ENCODE measurements at regions not wholly inside any gene's neighbourhood (a gene's known extent, or its start where the extent isn't known, plus 50 kb on each side); places are given as distances from the start of the nearest gene placed in this dataset.

DNA sequence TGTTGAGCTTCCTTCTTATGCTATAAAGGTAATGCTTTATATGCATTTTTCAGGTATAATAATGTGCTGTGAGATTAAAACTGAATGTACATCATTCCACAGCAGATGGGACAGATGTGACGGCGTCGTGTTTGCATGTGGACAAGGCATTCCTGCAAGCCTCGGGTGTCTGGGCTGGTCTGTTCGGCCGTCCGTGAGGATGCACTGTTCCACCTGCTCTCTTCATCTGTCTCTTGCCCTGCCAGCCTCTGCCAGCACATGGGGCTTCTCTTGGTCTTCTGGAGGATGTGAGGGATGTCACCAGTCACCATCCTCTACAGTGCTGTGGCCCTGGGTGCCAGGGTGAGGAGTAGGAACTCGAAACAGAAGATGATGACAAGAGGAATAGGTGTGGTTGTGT lies 223.2 kb downstream of the ERMARD start:
- TF ChIP-seq POLR2AphosphoS5 (IDR thresholded peaks at IDR 0.05; ENCODE audit: low read depth, low read length) = no peak
- no peak for TF ChIP-seq TAF1 (IDR thresholded peaks at IDR 0.05; ENCODE audit: borderline replicate concordance, insufficient read depth, low read length)
- TF ChIP-seq, protein P1, sequence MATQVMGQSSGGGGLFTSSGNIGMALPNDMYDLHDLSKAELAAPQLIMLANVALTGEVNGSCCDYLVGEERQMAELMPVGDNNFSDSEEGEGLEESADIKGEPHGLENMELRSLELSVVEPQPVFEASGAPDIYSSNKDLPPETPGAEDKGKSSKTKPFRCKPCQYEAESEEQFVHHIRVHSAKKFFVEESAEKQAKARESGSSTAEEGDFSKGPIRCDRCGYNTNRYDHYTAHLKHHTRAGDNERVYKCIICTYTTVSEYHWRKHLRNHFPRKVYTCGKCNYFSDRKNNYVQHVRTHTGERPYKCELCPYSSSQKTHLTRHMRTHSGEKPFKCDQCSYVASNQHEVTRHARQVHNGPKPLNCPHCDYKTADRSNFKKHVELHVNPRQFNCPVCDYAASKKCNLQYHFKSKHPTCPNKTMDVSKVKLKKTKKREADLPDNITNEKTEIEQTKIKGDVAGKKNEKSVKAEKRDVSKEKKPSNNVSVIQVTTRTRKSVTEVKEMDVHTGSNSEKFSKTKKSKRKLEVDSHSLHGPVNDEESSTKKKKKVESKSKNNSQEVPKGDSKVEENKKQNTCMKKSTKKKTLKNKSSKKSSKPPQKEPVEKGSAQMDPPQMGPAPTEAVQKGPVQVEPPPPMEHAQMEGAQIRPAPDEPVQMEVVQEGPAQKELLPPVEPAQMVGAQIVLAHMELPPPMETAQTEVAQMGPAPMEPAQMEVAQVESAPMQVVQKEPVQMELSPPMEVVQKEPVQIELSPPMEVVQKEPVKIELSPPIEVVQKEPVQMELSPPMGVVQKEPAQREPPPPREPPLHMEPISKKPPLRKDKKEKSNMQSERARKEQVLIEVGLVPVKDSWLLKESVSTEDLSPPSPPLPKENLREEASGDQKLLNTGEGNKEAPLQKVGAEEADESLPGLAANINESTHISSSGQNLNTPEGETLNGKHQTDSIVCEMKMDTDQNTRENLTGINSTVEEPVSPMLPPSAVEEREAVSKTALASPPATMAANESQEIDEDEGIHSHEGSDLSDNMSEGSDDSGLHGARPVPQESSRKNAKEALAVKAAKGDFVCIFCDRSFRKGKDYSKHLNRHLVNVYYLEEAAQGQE (IDR thresholded peaks at IDR 0.05; ENCODE audit: insufficient read depth in 1 of 2, low read depth in 2 of 2, low read length in 2 of 2) = no peak
- TF ChIP-seq SIN3A (IDR thresholded peaks at IDR 0.05; ENCODE audit: borderline replicate concordance, insufficient read depth, low read length) = no peak
- no peak for TF ChIP-seq FOXP2 (optimal IDR thresholded peaks at IDR 0.05; ENCODE audit: borderline replicate concordance, extremely low read depth, extremely low read length, insufficient read depth)

DNA sequence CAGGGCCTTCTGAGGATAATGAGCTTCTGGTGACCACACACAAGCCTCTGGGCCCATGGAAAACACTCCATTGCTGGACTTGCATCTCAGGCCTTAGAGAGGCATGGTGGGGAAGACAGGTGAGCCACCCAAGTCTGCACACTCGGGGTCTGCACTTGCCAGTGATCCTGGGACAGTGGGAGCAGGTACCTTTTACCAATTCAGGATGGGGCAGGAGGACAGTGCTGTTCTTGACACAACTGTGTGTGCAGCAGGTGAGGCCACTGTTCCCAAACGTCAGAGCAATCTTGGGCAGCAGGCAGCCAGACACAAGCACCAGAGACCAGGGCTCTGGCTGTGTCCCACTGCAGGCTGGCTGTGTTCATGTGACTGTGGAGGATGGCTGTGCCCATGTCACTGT lies 221.3 kb downstream of the ERMARD start:
- no peak for TF ChIP-seq FOXP2 (optimal IDR thresholded peaks at IDR 0.05; ENCODE audit: borderline replicate concordance, extremely low read depth, extremely low read length, insufficient read depth)
- TF ChIP-seq, protein P1 (IDR thresholded peaks at IDR 0.05; ENCODE audit: insufficient read depth in 1 of 2, low read depth in 2 of 2, low read length in 2 of 2) = no peak
- TF ChIP-seq TAF1 (IDR thresholded peaks at IDR 0.05; ENCODE audit: borderline replicate concordance, insufficient read depth, low read length) = no peak
- TF ChIP-seq SIN3A (IDR thresholded peaks at IDR 0.05; ENCODE audit: borderline replicate concordance, insufficient read depth, low read length) = no peak
- TF ChIP-seq POLR2AphosphoS5 (IDR thresholded peaks at IDR 0.05; ENCODE audit: low read depth, low read length) = no peak

DNA sequence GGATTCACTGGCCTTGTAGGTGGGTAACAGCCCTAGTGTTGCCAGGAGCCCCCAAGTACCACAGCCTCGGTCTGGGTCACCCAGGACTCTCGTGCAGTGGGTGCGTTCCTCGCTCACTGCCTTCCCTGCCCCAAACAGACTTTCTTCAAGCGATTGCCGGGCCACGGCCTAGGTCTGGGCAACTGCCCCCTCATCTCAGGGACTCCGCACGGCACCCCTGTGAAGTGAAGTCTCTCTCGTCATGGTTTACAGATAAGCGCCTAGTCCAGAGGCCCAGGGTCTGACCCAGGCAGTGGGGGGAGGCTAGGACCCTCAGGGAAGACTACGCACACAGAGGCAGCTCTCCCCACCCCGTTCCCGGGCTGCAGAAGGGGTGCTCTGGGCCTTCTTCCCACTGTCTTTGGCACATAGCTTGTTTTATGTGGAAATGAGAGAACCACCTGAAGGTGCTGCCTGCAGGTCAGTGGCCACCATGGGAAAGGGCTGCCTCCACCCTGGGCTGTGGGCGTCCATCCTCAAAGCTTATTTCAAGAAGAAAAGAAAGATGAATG lies 220.8 kb downstream of the ERMARD start:
- TF ChIP-seq, protein P1 (IDR thresholded peaks at IDR 0.05; ENCODE audit: insufficient read depth in 1 of 2, low read depth in 2 of 2, low read length in 2 of 2) = no peak
- TF ChIP-seq TAF1 (IDR thresholded peaks at IDR 0.05; ENCODE audit: borderline replicate concordance, insufficient read depth, low read length) (no peak), POLR2AphosphoS5 (IDR thresholded peaks at IDR 0.05; ENCODE audit: low read depth, low read length) (no peak), SIN3A (IDR thresholded peaks at IDR 0.05; ENCODE audit: borderline replicate concordance, insufficient read depth, low read length) (no peak), FOXP2 (optimal IDR thresholded peaks at IDR 0.05; ENCODE audit: borderline replicate concordance, extremely low read depth, extremely low read length, insufficient read depth) (no peak)

DNA sequence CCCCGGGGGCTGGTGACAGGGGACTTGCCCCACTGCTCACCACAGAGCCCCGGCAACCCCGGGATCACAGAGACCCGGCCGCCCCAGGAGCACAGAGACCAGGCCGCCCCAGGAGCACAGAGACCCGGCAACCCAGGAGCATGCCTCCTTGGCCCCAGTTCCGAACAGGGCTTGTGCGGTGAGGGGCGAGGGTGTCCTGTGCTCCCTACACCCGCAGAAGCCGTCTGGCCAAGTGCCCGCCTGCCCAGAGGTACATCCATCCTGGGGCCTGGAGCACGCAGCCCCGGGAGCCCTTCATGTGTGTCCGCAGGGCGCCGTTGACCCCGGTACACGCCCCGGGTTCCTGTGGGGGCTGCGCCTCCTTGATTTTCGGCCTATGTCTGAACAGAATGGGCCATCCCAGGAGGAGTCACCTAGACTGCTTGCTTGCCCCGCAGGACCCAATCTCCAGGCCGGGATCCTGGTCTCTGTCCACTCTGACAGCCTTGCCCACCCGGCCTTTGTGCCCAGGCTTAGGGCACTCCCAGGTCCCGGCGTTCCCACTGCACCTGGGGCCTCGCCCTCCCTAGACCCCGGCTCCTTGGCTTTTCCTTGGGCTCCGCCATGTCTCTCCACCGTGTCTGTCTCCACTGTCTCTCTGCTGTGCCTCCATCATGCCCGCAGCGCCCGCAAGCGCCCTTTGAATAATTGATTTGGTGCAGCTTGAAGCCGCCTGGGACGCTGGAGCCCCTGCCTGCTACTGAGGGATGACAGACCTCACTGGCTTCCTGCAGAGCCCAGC lies 219.8 kb downstream of the ERMARD start:
- TF ChIP-seq, protein P1 (IDR thresholded peaks at IDR 0.05; ENCODE audit: insufficient read depth in 1 of 2, low read depth in 2 of 2, low read length in 2 of 2) = no peak
- no peak for TF ChIP-seq FOXP2 (optimal IDR thresholded peaks at IDR 0.05; ENCODE audit: borderline replicate concordance, extremely low read depth, extremely low read length, insufficient read depth)
- no peak for TF ChIP-seq SIN3A (IDR thresholded peaks at IDR 0.05; ENCODE audit: borderline replicate concordance, insufficient read depth, low read length)
- TF ChIP-seq TAF1 (IDR thresholded peaks at IDR 0.05; ENCODE audit: borderline replicate concordance, insufficient read depth, low read length) = no peak
- TF ChIP-seq POLR2AphosphoS5 (IDR thresholded peaks at IDR 0.05; ENCODE audit: low read depth, low read length) = no peak
